Uterus (tissue), 3 donors: ENCODE measurements at regions not wholly inside any gene's neighbourhood (a gene's known extent, or its start where the extent isn't known, plus 50 kb on each side); places are given as distances from the start of the nearest gene placed in this dataset.
"Not testable (repeated sequence)": the region's sequence is repeated elsewhere in the genome, so short reads cannot be mapped to it uniquely, and the experiment has no call there.

Experiments
- DNase-seq, 2 donors: peaks; one replicate each; pipeline ENCODE4 v3.0.0-alpha.2; 2019 to 2020
- H3K27ac ChIP-seq, 2 donors: fragments of 200-600 bp; sonication (generic); 1 replicate in 1 of 2; 2 replicates in 1 of 2; pipeline ENCODE4 v1.5.1; 2016 to 2018
- H3K27me3 ChIP-seq, 2 donors: fragments of 200-600 bp; sonication (generic); one replicate each; pipeline ENCODE4 v1.5.1; 2018 to 2019; ENCODE audit warnings: control low read depth in 1 of 2
- H3K36me3 ChIP-seq, 2 donors: fragments of 200-600 bp; sonication (generic); one replicate each; pipeline ENCODE4 v1.5.1; 2019; ENCODE audit warnings: control low read depth in 1 of 2
- H3K4me1 ChIP-seq, 2 donors: fragments of 200-600 bp; sonication (generic); one replicate each; pipeline ENCODE4 v1.5.1; 2018 to 2019; ENCODE audit warnings: control low read depth in 1 of 2
- H3K4me3 ChIP-seq, 2 donors: fragments of 200-600 bp; sonication (generic); 1 replicate in 1 of 2; 2 replicates in 1 of 2; pipeline ENCODE4 v1.5.1; 2018 to 2019; ENCODE audit warnings: mild to moderate bottlenecking in 1 of 2
- H3K9me3 ChIP-seq, 2 donors: fragments of 200-600 bp; sonication (generic); one replicate each; pipeline ENCODE4 v1.5.1; 2019; ENCODE audit warnings: control low read depth in 1 of 2
- CTCF ChIP-seq, 4 experiments: fragments of 200-600 bp in 2 of 4; fragments of 450-650 bp in 2 of 4; sonication (generic) in 2 of 4; IDR thresholded peaks; one replicate each; pipeline ENCODE4 v1.5.1; 2016 to 2019; ENCODE audit warnings: antibody characterized with exemption in 4 of 4, mild to moderate bottlenecking in 2 of 4, moderate library complexity in 1 of 4
- POLR2A ChIP-seq, 2 donors: fragments of 450-650 bp; IDR thresholded peaks; one replicate each; pipeline ENCODE4 v1.6.1; 2016; ENCODE audit warnings: antibody characterized with exemption in 2 of 2, mild to moderate bottlenecking in 1 of 2, moderate library complexity in 1 of 2
- intact Hi-C: fragments of 100-400 bp; cut with DNase I; formaldehyde crosslinking; loops from one replicate; pipeline ENCODE4 v1.15.1; 2023; ENCODE audit warnings: low total_unique reads
- donor health status: DM: yes; HTN: yes; CAD: no.

- intact Hi-C loops: no loop called here
- Histone ChIP-seq H3K9me3 (no peaks in the 10 kb centered on the region), H3K27me3 (no peaks in the 10 kb centered on the region), H3K36me3 (no peaks in the 10 kb centered on the region), H3K4me1 (no peaks in the 10 kb centered on the region), H3K4me3 (no peak overlapping the region), H3K27ac (no peak overlapping the region)
- TF ChIP-seq POLR2A (IDR thresholded peaks at IDR 0.05) (no peak), CTCF (IDR thresholded peaks at IDR 0.05) (no peak)
- no peak for DNase-seq
Measured at GRCh38 chr3:144953959-144954358, 982.3 kb downstream of the DIPK2A start.

GRCh38 chr3:144957398-144958101 lies 985.9 kb downstream of the DIPK2A start:
- no peak for DNase-seq
- TF ChIP-seq POLR2A (IDR thresholded peaks at IDR 0.05) (no peak), CTCF (IDR thresholded peaks at IDR 0.05) (no peak)
- H3K27me3 ChIP-seq: no peaks in the 10 kb centered on the region
- no peak overlapping the region for H3K4me3 ChIP-seq
- no peaks in the 10 kb centered on the region for H3K4me1 ChIP-seq
- no peaks in the 10 kb centered on the region for H3K9me3 ChIP-seq
- H3K36me3 ChIP-seq: no peaks in the 10 kb centered on the region
- no peak overlapping the region for H3K27ac ChIP-seq
- intact Hi-C loops: no loop called here

GRCh38 chr3:144963810-144964209 lies 992.2 kb downstream of the DIPK2A start:
- TF ChIP-seq CTCF (IDR thresholded peaks at IDR 0.05) (no peak), POLR2A (IDR thresholded peaks at IDR 0.05) (no peak)
- no peak overlapping the region for H3K27ac ChIP-seq
- H3K27me3 ChIP-seq: peaks cover 0 to 4% of the 10 kb centered on the region in 2 donors
- H3K4me3 ChIP-seq: no peak overlapping the region
- intact Hi-C loops: no loop called here
- H3K36me3 ChIP-seq: no peaks in the 10 kb centered on the region
- H3K9me3 ChIP-seq: no peaks in the 10 kb centered on the region
- no peaks in the 10 kb centered on the region for H3K4me1 ChIP-seq
- no peak for DNase-seq

- H3K27me3 ChIP-seq: peaks cover 0 to 4% of the 10 kb centered on the region in 2 donors
- no peak overlapping the region for H3K27ac ChIP-seq
- TF ChIP-seq CTCF (IDR thresholded peaks at IDR 0.05): no peak
- TF ChIP-seq POLR2A (IDR thresholded peaks at IDR 0.05): no peak
- H3K36me3 ChIP-seq: no peaks in the 10 kb centered on the region
- no peak overlapping the region for H3K4me3 ChIP-seq
- H3K4me1 ChIP-seq: no peaks in the 10 kb centered on the region
- DNase-seq: no peak
- intact Hi-C loops: no loop called here
- no peaks in the 10 kb centered on the region for H3K9me3 ChIP-seq
Measured at GRCh38 chr3:144966560-144966959, 994.9 kb downstream of the DIPK2A start.

- H3K4me1 ChIP-seq: no peaks in the 10 kb centered on the region
- intact Hi-C loops: no loop called here
Measured at GRCh38 chr3:144968750-144969350, 997.2 kb downstream of the DIPK2A start.

GRCh38 chr3:144984481-144984880 lies 1012.9 kb downstream of the DIPK2A start:
- H3K27me3 ChIP-seq, DNase-seq, H3K36me3 ChIP-seq, intact Hi-C loops, H3K27ac ChIP-seq, H3K9me3 ChIP-seq, H3K4me1 ChIP-seq, H3K4me3 ChIP-seq: not testable (repeated sequence)

More at GRCh38 chr3:144968750-144969350, 997.2 kb downstream of the DIPK2A start:
- Histone ChIP-seq H3K4me3 (no peak overlapping the region), H3K27ac (no peak overlapping the region), H3K27me3 (peaks cover 0 to 4% of the 10 kb centered on the region in 2 donors), H3K9me3 (no peaks in the 10 kb centered on the region), H3K36me3 (no peaks in the 10 kb centered on the region)
- TF ChIP-seq CTCF (IDR thresholded peaks at IDR 0.05) (no peak), POLR2A (IDR thresholded peaks at IDR 0.05) (no peak)
- no peak for DNase-seq
